ENCODE measurements at regions not wholly inside any gene's neighbourhood (a gene's known extent, or its start where the extent isn't known, plus 50 kb on each side); places are given as distances from the start of the nearest gene placed in this dataset.

- TF ChIP-seq EZH2 (IDR thresholded peaks at IDR 0.05): no peak
- TF ChIP-seq CTCF (IDR thresholded peaks at IDR 0.05): no peak
- no peak for TF ChIP-seq EZH2phosphoT487 (IDR thresholded peaks at IDR 0.05)
These were observed 161.8 kb downstream of the DICER1 start for GRCh38 chr14:94995551-94995950.

Data from neural progenitor cell (in vitro differentiated cells).